ENCODE measurements at regions not wholly inside any gene's neighbourhood (a gene's known extent, or its start where the extent isn't known, plus 50 kb on each side); places are given as distances from the start of the nearest gene placed in this dataset.
"Not testable (repeated sequence)": the region's sequence is repeated elsewhere in the genome, so short reads cannot be mapped to it uniquely, and the experiment has no call there.

- peaks cover 0 to 8% of the 10 kb centered on the region in 2 donors for H3K9me3 ChIP-seq (ENCODE audit: control insufficient read depth in 2 of 2, insufficient read depth in 1 of 2, low read depth in 1 of 2, low read length in 1 of 2)
- H3K27ac ChIP-seq (ENCODE audit: low read depth in 1 of 3, low read length in 2 of 3), result no peak overlapping the region
- WGBS, 3 donors, result 28 to 42% (median 29%) methylated on average over 4 of the region's 4 CpGs
- DNase-seq (no peak), FAIRE-seq (no peak)
- H3K4me1 ChIP-seq (ENCODE audit: control insufficient read depth in 3 of 3, insufficient read depth in 2 of 3, low read depth in 1 of 3, low read length in 2 of 3), result peaks cover 0 to 4% (median 0%) of the 10 kb centered on the region in 3 donors
- peaks cover 0 to 3% (median 0%) of the 10 kb centered on the region in 3 donors for H3K27me3 ChIP-seq (ENCODE audit: control insufficient read depth in 3 of 3, insufficient read depth in 3 of 3, low read length in 3 of 3)
- peaks cover 0 to 9% (median 2%) of the 10 kb centered on the region in 3 donors for H3K36me3 ChIP-seq (ENCODE audit: control insufficient read depth in 3 of 3, insufficient read depth in 2 of 3, low read depth in 1 of 3, low read length in 3 of 3)
- no peak overlapping the region for H3K4me3 ChIP-seq (ENCODE audit: low read depth in 1 of 3, low read length in 3 of 3)
Observed at GRCh38 chr9:21533597-21533996, 51.5 kb upstream of the IFNE start.

DNA sequence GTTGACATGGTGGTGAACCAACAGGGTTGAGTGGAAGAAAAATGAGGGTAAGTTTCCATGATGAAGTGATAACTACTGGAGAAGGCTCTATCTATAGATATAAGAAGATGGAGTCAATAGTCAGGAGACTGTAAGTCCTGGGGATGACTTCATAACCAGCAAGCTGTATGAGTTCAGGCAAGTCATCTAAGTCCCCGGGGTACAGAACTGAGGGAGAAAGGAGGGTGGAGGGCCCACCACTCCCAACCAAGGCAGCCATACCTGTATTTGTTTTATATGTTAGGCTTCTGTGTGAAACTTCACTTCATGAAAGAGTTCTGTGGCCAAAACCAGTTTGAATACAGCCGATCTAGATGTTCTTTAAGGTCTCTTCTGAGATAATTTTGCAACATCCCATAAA, 53.3 kb upstream of the IFNE start:
- FAIRE-seq, result no peak
- H3K4me3 ChIP-seq (ENCODE audit: low read depth in 1 of 3, low read length in 3 of 3), result no peak overlapping the region
- H3K36me3 ChIP-seq (ENCODE audit: control insufficient read depth in 3 of 3, insufficient read depth in 2 of 3, low read depth in 1 of 3, low read length in 3 of 3), result peaks cover 0 to 7% (median 0%) of the 10 kb centered on the region in 3 donors
- no peak overlapping the region for H3K27ac ChIP-seq (ENCODE audit: low read depth in 1 of 3, low read length in 2 of 3)
- H3K9me3 ChIP-seq (ENCODE audit: control insufficient read depth in 2 of 2, insufficient read depth in 1 of 2, low read depth in 1 of 2, low read length in 1 of 2), result peaks cover 0 to 3% of the 10 kb centered on the region in 2 donors
- WGBS, 3 donors, result 91 to 98% (median 96%) methylated on average over 2 of the region's 2 CpGs
- no peak for DNase-seq
- peaks cover 0 to 4% (median 0%) of the 10 kb centered on the region in 3 donors for H3K4me1 ChIP-seq (ENCODE audit: control insufficient read depth in 3 of 3, insufficient read depth in 2 of 3, low read depth in 1 of 3, low read length in 2 of 3)
- H3K27me3 ChIP-seq (ENCODE audit: control insufficient read depth in 3 of 3, insufficient read depth in 3 of 3, low read length in 3 of 3), result peaks cover 0 to 1% (median 0%) of the 10 kb centered on the region in 3 donors

- no peak overlapping the region for H3K4me3 ChIP-seq (ENCODE audit: low read depth in 1 of 3, low read length in 3 of 3)
- H3K9me3 ChIP-seq (ENCODE audit: control insufficient read depth in 2 of 2, insufficient read depth in 1 of 2, low read depth in 1 of 2, low read length in 1 of 2), result peaks cover 0 to 5% of the 10 kb centered on the region in 2 donors
- WGBS, 3 donors, result 41 to 50% (median 45%) methylated on average over 2 of the region's 2 CpGs
- H3K27me3 ChIP-seq (ENCODE audit: control insufficient read depth in 3 of 3, insufficient read depth in 3 of 3, low read length in 3 of 3), result no peaks in the 10 kb centered on the region
- FAIRE-seq (no peak), DNase-seq (no peak)
- peak overlapping the region in 2 of 3 donors; percentile 64 to 76 for H3K27ac ChIP-seq (ENCODE audit: low read depth in 1 of 3, low read length in 2 of 3)
- H3K4me1 ChIP-seq (ENCODE audit: control insufficient read depth in 3 of 3, insufficient read depth in 2 of 3, low read depth in 1 of 3, low read length in 2 of 3), result peaks cover 0 to 3% (median 0%) of the 10 kb centered on the region in 3 donors
- no peaks in the 10 kb centered on the region for H3K36me3 ChIP-seq (ENCODE audit: control insufficient read depth in 3 of 3, insufficient read depth in 2 of 3, low read depth in 1 of 3, low read length in 3 of 3)
Observed at GRCh38 chr9:21542787-21543186, 60.7 kb upstream of the IFNE start.

GRCh38 chr9:21543187-21543586, 61.1 kb upstream of the IFNE start:
- WGBS, 3 donors, result 17 to 59% (median 33%) methylated on average over 4 of the region's 4 CpGs
- Histone ChIP-seq H3K4me1 (ENCODE audit: control insufficient read depth in 3 of 3, insufficient read depth in 2 of 3, low read depth in 1 of 3, low read length in 2 of 3) (peaks cover 0 to 3% (median 0%) of the 10 kb centered on the region in 3 donors), H3K4me3 (ENCODE audit: low read depth in 1 of 3, low read length in 3 of 3) (no peak overlapping the region), H3K27ac (ENCODE audit: low read depth in 1 of 3, low read length in 2 of 3) (peak overlapping the region in 1 of 3 donors; percentile 64), H3K9me3 (ENCODE audit: control insufficient read depth in 2 of 2, insufficient read depth in 1 of 2, low read depth in 1 of 2, low read length in 1 of 2) (peaks cover 0 to 5% of the 10 kb centered on the region in 2 donors), H3K36me3 (ENCODE audit: control insufficient read depth in 3 of 3, insufficient read depth in 2 of 3, low read depth in 1 of 3, low read length in 3 of 3) (no peaks in the 10 kb centered on the region), H3K27me3 (ENCODE audit: control insufficient read depth in 3 of 3, insufficient read depth in 3 of 3, low read length in 3 of 3) (no peaks in the 10 kb centered on the region)
- FAIRE-seq (no peak), DNase-seq (peak; percentile 62 to 77)

- H3K9me3 ChIP-seq (ENCODE audit: control insufficient read depth in 2 of 2, insufficient read depth in 1 of 2, low read depth in 1 of 2, low read length in 1 of 2); H3K36me3 ChIP-seq (ENCODE audit: control insufficient read depth in 3 of 3, insufficient read depth in 2 of 3, low read depth in 1 of 3, low read length in 3 of 3); DNase-seq; H3K4me3 ChIP-seq (ENCODE audit: low read depth in 1 of 3, low read length in 3 of 3); H3K27me3 ChIP-seq (ENCODE audit: control insufficient read depth in 3 of 3, insufficient read depth in 3 of 3, low read length in 3 of 3); FAIRE-seq; H3K4me1 ChIP-seq (ENCODE audit: control insufficient read depth in 3 of 3, insufficient read depth in 2 of 3, low read depth in 1 of 3, low read length in 2 of 3); H3K27ac ChIP-seq (ENCODE audit: low read depth in 1 of 3, low read length in 2 of 3): not testable (repeated sequence)
- WGBS, 3 donors, result 82 to 90% (median 82%) methylated on average over 4 of the region's 4 CpGs
Observed at GRCh38 chr9:21543816-21544215, 61.7 kb upstream of the IFNE start.

DNA sequence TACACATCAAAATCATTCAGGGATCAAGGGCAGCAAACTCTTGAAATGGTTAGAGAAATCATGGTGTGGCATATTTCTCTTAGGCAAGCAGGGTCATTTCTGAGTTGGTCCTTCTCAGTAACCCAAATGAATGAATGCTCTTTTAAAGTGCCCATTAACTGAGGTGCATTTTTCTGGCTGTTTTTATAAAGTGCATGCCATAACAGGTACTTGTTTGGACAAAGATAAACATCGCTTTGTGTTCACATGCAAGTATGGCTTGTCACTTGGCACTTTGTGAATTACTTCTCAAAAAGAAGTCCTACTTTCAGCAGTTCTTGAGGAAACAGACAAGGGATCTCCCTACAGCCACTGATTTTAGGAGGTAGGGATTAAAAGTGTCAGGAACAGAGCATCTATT, 64.8 kb upstream of the IFNE start:
- no peak for FAIRE-seq
- peaks cover 5 to 22% (median 9%) of the 10 kb centered on the region in 3 donors for H3K4me1 ChIP-seq (ENCODE audit: control insufficient read depth in 3 of 3, insufficient read depth in 2 of 3, low read depth in 1 of 3, low read length in 2 of 3)
- H3K27me3 ChIP-seq (ENCODE audit: control insufficient read depth in 3 of 3, insufficient read depth in 3 of 3, low read length in 3 of 3), result no peaks in the 10 kb centered on the region
- peaks cover 0 to 5% of the 10 kb centered on the region in 2 donors for H3K9me3 ChIP-seq (ENCODE audit: control insufficient read depth in 2 of 2, insufficient read depth in 1 of 2, low read depth in 1 of 2, low read length in 1 of 2)
- no peak overlapping the region for H3K4me3 ChIP-seq (ENCODE audit: low read depth in 1 of 3, low read length in 3 of 3)
- H3K36me3 ChIP-seq (ENCODE audit: control insufficient read depth in 3 of 3, insufficient read depth in 2 of 3, low read depth in 1 of 3, low read length in 3 of 3), result no peaks in the 10 kb centered on the region
- H3K27ac ChIP-seq (ENCODE audit: low read depth in 1 of 3, low read length in 2 of 3), result no peak overlapping the region
- WGBS, 3 donors, result 86 to 94% (median 91%) methylated on average over 1 of the region's 1 CpG
- DNase-seq, result no peak

DNA sequence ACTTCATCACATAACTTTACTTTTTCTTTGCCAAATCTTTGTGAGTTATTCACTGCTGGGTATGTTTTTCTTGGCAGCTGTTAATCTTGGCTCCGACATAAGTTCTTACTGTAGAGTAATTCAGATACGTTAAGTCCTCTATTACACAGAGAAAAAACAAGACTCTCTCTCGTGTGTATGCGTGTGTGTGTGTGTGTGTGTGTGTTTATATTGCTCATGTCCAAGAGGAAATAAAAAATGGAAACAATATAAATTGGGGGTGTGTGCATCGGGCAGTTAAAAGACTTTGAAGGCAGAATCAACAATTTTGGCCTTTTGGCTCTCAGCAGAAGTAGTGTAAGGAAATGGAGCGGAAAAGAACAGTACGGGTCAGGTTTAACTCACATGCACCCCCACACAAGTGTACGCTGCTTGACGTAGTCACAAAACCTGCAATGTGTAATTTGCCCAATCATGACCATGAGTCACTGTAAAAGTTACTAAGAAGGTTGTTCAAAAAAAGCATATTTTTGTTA, 67.2 kb upstream of the IFNE start:
- WGBS, 3 donors, result 8 to 31% (median 26%) methylated on average over 9 of the region's 9 CpGs
- H3K27me3 ChIP-seq (ENCODE audit: control insufficient read depth in 3 of 3, insufficient read depth in 3 of 3, low read length in 3 of 3), result peaks cover 0 to 3% (median 0%) of the 10 kb centered on the region in 3 donors
- peak overlapping the region in 2 of 3 donors; percentile 2 to 32 for H3K27ac ChIP-seq (ENCODE audit: low read depth in 1 of 3, low read length in 2 of 3)
- peak in 1 of 2 donors; percentile 63 for DNase-seq
- H3K4me3 ChIP-seq (ENCODE audit: low read depth in 1 of 3, low read length in 3 of 3), result no peak overlapping the region
- H3K36me3 ChIP-seq (ENCODE audit: control insufficient read depth in 3 of 3, insufficient read depth in 2 of 3, low read depth in 1 of 3, low read length in 3 of 3), result no peaks in the 10 kb centered on the region
- peaks cover 0 to 1% of the 10 kb centered on the region in 2 donors for H3K9me3 ChIP-seq (ENCODE audit: control insufficient read depth in 2 of 2, insufficient read depth in 1 of 2, low read depth in 1 of 2, low read length in 1 of 2)
- peaks cover 5 to 27% (median 9%) of the 10 kb centered on the region in 3 donors for H3K4me1 ChIP-seq (ENCODE audit: control insufficient read depth in 3 of 3, insufficient read depth in 2 of 3, low read depth in 1 of 3, low read length in 2 of 3)
- no peak for FAIRE-seq

- Histone ChIP-seq H3K4me1 (ENCODE audit: control insufficient read depth in 3 of 3, insufficient read depth in 2 of 3, low read depth in 1 of 3, low read length in 2 of 3) (peaks cover 5 to 27% (median 9%) of the 10 kb centered on the region in 3 donors), H3K27me3 (ENCODE audit: control insufficient read depth in 3 of 3, insufficient read depth in 3 of 3, low read length in 3 of 3) (peaks cover 0 to 3% (median 0%) of the 10 kb centered on the region in 3 donors), H3K36me3 (ENCODE audit: control insufficient read depth in 3 of 3, insufficient read depth in 2 of 3, low read depth in 1 of 3, low read length in 3 of 3) (no peaks in the 10 kb centered on the region), H3K4me3 (ENCODE audit: low read depth in 1 of 3, low read length in 3 of 3) (no peak overlapping the region), H3K27ac (ENCODE audit: low read depth in 1 of 3, low read length in 2 of 3) (peak overlapping the region in 1 of 3 donors; percentile 32), H3K9me3 (ENCODE audit: control insufficient read depth in 2 of 2, insufficient read depth in 1 of 2, low read depth in 1 of 2, low read length in 1 of 2) (no peaks in the 10 kb centered on the region)
- FAIRE-seq (no peak), DNase-seq (no peak)
- 69 to 77% (median 70%) methylated on average over 4 of the region's 4 CpGs for WGBS, 3 donors
Observed at GRCh38 chr9:21549890-21550289, 67.8 kb upstream of the IFNE start.

DNA sequence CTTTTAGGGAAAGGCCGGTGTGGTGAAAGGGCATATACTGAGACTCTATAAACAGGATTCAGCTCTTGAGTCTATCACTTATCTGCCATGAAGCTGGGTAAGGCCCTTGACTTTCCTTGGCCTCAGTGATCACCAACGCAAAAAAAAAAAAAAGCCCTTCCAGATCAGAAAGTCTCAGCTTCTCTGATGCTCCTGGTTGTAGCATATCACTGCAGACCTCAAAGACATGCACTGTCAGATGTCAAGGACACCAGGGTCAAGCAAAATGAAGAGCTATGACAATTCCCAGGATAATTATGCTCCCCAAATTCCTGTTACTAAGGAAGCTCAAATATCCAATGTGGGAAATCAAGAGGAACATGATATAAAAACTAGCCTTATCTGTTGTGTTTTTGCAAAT, 68.3 kb upstream of the IFNE start:
- Histone ChIP-seq H3K4me3 (ENCODE audit: low read depth in 1 of 3, low read length in 3 of 3) (no peak overlapping the region), H3K36me3 (ENCODE audit: control insufficient read depth in 3 of 3, insufficient read depth in 2 of 3, low read depth in 1 of 3, low read length in 3 of 3) (no peaks in the 10 kb centered on the region), H3K27ac (ENCODE audit: low read depth in 1 of 3, low read length in 2 of 3) (peak overlapping the region in 1 of 3 donors; percentile 11), H3K4me1 (ENCODE audit: control insufficient read depth in 3 of 3, insufficient read depth in 2 of 3, low read depth in 1 of 3, low read length in 2 of 3) (peaks cover 5 to 27% (median 9%) of the 10 kb centered on the region in 3 donors), H3K27me3 (ENCODE audit: control insufficient read depth in 3 of 3, insufficient read depth in 3 of 3, low read length in 3 of 3) (peaks cover 0 to 3% (median 0%) of the 10 kb centered on the region in 3 donors), H3K9me3 (ENCODE audit: control insufficient read depth in 2 of 2, insufficient read depth in 1 of 2, low read depth in 1 of 2, low read length in 1 of 2) (no peaks in the 10 kb centered on the region)
- WGBS, 3 donors, result 73 to 81% (median 75%) methylated on average over 2 of the region's 2 CpGs
- no peak for DNase-seq
- no peak for FAIRE-seq

Measured in small intestine (tissue), 7 donors.